IPS DF 6.9 (cell line): ENCODE measurements at regions not wholly inside any gene's neighbourhood (a gene's known extent, or its start where the extent isn't known, plus 50 kb on each side); places are given as distances from the start of the nearest gene placed in this dataset.
"Not testable (repeated sequence)": the region's sequence is repeated elsewhere in the genome, so short reads cannot be mapped to it uniquely, and the experiment has no call there.

Experiments
- DNase-seq: peaks from one replicate; pipeline ENCODE4 v3.0.0-alpha.2; 2013; ENCODE audit warnings: low read depth, low spot score
- H3K27ac ChIP-seq: one replicate; pipeline ENCODE4 v1.5.1; 2013; ENCODE audit warnings: low read length, control low read depth
- H3K27me3 ChIP-seq: 2 replicates; pipeline ENCODE4 v1.6.1; 2013; ENCODE audit warnings: mild to moderate bottlenecking, low read length; ENCODE audit not compliant: control insufficient read depth, insufficient read depth
- H3K36me3 ChIP-seq: 2 replicates; pipeline ENCODE4 v1.6.1; 2013; ENCODE audit warnings: low read length; ENCODE audit not compliant: control insufficient read depth, insufficient read depth
- H3K4me1 ChIP-seq: 2 replicates; pipeline ENCODE4 v1.6.1; 2013; ENCODE audit warnings: low read length; ENCODE audit not compliant: control insufficient read depth, insufficient read depth
- H3K4me3 ChIP-seq: 2 replicates; pipeline ENCODE4 v1.5.1; 2013; ENCODE audit warnings: mild to moderate bottlenecking, low read length
- H3K9me3 ChIP-seq: 2 replicates; pipeline ENCODE4 v1.6.1; 2013; ENCODE audit warnings: low read length, inconsistent platforms; ENCODE audit not compliant: control insufficient read depth, insufficient read depth
- WGBS: extraction: QIAGEN DNeasy Blood & Tissue Kit; methylation state at CpG from one replicate; pipeline ENCODE4 v1.1.7; 2013; ENCODE audit warnings: mixed read lengths, missing lambda C conversion rate; ENCODE audit not compliant: insufficient read length, insufficient coverage; 5-methylcytosine and 5-hydroxymethylcytosine counted together

- H3K27me3 ChIP-seq, H3K4me3 ChIP-seq, H3K4me1 ChIP-seq, H3K9me3 ChIP-seq, H3K27ac ChIP-seq, DNase-seq, H3K36me3 ChIP-seq: not testable (repeated sequence)
- WGBS, result no CpG with 5 or more reads among the region's 25 CpGs
Measured at GRCh38 chr16:29182940-29183868, 198.4 kb downstream of the LAT start.

DNA sequence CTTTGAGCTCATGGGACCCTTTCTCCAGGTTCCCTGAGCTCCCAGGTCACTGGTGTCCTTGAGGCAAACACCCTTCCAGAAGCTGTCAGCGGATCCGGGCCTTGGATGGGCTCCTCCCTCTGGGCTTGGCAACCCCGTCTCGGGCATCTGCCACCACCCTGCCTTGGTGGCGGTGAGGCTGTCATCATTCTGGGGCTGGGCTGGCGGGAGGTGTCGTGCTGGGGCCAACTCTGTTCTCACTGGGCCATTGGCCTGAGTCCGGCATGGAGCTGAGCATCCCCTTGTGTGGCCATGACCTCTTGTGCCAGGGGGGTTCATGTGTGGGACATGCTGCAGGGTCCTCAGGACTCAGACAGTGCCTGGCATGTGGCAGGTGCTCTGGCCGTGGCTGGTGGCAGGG, 197.6 kb downstream of the LAT start:
- Histone ChIP-seq H3K27ac (no peak overlapping the region), H3K36me3 (no peaks in the 10 kb centered on the region), H3K9me3 (no peaks in the 10 kb centered on the region), H3K27me3 (no peaks in the 10 kb centered on the region), H3K4me3 (no peak overlapping the region), H3K4me1 (no peaks in the 10 kb centered on the region)
- WGBS, result no CpG with 5 or more reads among the region's 9 CpGs
- DNase-seq, result no peak

DNA sequence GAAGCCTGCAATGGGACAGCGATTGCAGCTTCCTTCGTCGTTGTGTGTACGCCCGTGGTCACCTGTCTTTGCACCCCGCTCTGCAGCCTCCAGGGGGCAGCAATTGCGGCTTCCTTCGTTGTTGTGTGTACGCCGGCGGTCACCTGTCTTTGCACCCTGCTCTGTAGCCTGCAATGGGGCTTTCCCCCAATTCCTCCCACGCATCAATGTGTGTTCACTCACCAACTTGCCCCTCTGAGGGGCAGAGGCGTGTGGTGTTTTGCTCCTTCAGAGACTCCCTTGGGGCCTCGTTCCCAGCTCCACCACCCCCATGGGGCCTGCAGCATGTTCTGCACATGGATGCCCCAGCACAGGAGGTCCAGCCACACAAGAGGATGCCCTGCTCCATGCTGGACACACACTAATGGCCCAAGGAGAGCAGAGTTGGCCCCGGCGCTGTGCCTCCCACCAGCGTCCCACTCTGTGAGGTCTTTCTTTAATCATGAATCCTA, 197.1 kb downstream of the LAT start:
- not testable (repeated sequence) for H3K9me3 ChIP-seq, H3K27me3 ChIP-seq, H3K36me3 ChIP-seq, H3K4me1 ChIP-seq, H3K27ac ChIP-seq, DNase-seq, H3K4me3 ChIP-seq
- no CpG with 5 or more reads among the region's 17 CpGs for WGBS

DNA sequence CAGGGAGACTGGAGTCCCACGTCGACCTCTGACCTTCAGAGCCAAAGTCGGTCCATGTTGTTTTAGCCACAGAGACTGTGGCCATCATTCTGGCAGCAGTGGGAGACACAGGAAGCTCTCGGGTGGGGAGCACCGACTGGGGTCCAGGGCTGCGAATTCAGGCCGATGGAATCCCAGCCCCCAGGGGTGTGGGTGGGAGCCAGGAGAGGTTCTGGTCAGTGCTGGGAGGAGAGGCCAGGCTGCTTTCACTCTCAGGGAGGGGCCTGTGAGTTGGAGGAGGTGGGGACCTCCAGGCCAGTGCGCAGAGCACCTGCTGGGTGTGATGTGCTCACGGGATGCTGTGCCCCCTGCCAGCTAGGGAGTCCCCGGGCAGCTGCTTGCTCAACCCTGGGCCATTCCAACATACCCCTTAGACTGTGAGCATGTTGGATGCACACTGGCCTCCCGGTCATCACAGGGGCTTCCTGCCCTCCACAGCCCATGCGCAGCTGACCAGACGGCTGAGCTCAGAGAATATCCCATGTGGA, 196.5 kb downstream of the LAT start:
- not testable (repeated sequence) for H3K27me3 ChIP-seq

DNA sequence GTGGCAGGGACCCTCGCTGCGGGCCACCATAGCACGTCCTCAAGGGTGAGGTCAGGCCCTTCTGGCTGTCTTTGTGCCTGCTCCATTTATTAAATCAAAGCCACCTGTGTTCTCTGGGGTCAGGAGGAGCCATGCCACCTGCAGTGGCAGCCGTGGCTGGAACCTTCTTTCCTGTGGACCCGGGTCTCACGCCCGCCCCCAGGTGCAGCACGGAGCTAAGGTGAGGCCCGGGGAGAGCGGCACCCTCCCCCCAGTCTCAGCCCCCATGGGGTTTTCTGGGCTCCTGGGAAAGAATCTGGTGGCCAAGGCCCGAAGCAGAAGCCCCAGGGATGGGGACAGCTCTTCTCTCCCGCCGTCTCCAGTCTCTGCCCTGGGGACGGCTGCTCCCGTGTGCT, 195.4 kb downstream of the LAT start:
- not testable (repeated sequence) for H3K4me1 ChIP-seq
- whole genome bisulfite sequencing, result no CpG with 5 or more reads among the region's 15 CpGs

More for the DNA sequence above, 196.5 kb downstream of the LAT start:
- not testable (repeated sequence) for H3K36me3 ChIP-seq, DNase-seq, H3K27ac ChIP-seq, H3K4me3 ChIP-seq, H3K9me3 ChIP-seq, H3K4me1 ChIP-seq
- no CpG with 5 or more reads among the region's 13 CpGs for WGBS

DNA sequence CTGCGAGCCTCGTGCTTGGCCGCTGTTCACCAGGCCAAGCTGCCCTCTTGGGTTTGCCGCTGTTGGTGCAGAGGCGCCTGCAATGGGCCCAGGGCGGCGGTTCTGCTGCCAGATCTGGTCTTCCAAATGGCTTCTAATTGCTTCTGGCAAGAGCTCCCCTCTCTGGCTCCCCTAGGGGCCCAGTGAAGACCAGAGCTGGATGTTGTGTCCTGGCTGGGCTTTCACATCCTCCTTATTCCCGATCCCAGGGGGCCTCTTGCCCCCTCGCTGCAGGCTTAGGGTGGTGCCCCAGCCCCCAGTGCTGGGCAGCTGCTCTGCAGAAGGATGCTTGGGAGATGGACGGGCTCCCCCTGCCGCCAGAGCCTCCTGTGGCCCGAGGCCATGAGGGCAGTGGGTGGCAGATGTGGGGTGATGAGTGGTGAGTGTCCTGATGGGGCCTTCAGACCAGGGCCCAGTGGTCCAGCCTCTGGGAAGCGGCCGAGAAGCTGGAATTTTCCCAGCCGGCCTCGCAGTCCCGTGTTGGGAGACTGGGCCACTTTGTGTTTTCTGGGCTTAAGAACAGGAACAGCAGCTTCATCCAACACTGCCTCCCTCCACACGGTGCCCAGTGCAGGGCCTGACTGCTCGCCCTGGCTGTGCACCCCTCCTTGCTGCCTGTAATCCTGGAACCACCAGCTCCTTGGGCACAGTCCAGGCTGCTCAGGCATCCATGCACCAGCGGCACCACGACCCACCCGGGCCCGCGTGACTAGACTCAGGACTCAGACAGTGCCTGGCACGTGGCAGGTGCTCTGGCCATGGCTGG, 194.8 kb downstream of the LAT start:
- H3K4me3 ChIP-seq, H3K27ac ChIP-seq, H3K36me3 ChIP-seq, DNase-seq, H3K4me1 ChIP-seq, H3K9me3 ChIP-seq, H3K27me3 ChIP-seq: not testable (repeated sequence)
- no CpG with 5 or more reads among the region's 25 CpGs for WGBS

More for the DNA sequence above, 195.4 kb downstream of the LAT start:
- H3K4me3 ChIP-seq, H3K27ac ChIP-seq, H3K9me3 ChIP-seq, H3K27me3 ChIP-seq, DNase-seq, H3K36me3 ChIP-seq: not testable (repeated sequence)

GRCh38 chr16:29177888-29178726, 193.3 kb downstream of the LAT start:
- H3K9me3 ChIP-seq, H3K4me1 ChIP-seq, H3K36me3 ChIP-seq, H3K27ac ChIP-seq, H3K4me3 ChIP-seq, H3K27me3 ChIP-seq, DNase-seq: not testable (repeated sequence)
- WGBS, result no CpG with 5 or more reads among the region's 24 CpGs

- no CpG with 5 or more reads among the region's 30 CpGs for WGBS
- H3K27me3 ChIP-seq, DNase-seq, H3K9me3 ChIP-seq, H3K4me3 ChIP-seq, H3K4me1 ChIP-seq, H3K27ac ChIP-seq, H3K36me3 ChIP-seq: not testable (repeated sequence)
Measured at GRCh38 chr16:29177203-29177887, 192.5 kb downstream of the LAT start.

GRCh38 chr16:29176822-29177202, 192.0 kb downstream of the LAT start:
- not testable (repeated sequence) for DNase-seq, H3K4me1 ChIP-seq, H3K4me3 ChIP-seq, H3K36me3 ChIP-seq, H3K9me3 ChIP-seq, H3K27ac ChIP-seq, H3K27me3 ChIP-seq
- no CpG with 5 or more reads among the region's 7 CpGs for WGBS
